ENCODE measurements at regions not wholly inside any gene's neighbourhood (a gene's known extent, or its start where the extent isn't known, plus 50 kb on each side); places are given as distances from the start of the nearest gene placed in this dataset.
"Not testable (repeated sequence)": the region's sequence is repeated elsewhere in the genome, so short reads cannot be mapped to it uniquely, and the experiment has no call there.

DNA sequence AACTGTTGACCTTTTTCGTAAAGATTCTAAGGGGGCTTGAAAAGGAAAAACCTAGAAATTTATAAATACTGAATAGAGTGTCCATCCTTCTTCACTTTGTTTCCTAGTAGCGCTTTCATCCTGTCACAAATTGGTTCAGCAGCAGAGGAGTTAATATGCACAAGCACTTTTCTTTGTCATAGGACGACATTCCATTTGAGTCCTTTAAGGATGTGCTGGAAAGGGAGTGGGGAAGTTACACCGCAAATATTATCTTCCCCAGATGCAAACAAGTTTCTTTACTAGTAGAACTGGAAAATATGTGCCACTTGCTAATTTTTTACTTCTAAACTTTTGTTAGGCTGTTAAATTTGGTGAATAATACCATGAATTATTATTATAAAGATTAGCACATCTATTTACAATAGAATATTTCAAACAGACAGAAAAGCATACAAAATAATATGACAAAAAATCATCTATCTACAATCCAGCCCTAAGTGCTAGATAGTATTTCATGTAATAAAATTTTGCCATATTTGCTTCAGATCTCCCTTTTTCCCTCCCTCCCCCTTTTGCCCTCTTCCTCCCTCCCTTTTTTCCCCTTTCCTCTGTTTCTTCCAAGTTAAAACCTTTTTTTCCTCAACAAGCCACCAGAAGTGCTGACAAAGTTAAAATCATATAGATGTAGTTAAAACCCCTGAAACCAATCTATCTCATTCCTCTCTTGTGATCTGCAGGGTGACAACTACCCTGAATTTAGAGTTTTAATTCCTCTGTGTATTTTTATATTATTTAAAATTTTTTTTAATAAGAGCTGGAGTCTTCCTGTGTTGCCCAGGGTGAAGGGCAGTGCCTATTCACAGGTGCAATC, 50.5 kb upstream of the MAP4K3 start:
- no peaks in the 10 kb centered on the region for H3K36me3 ChIP-seq (ENCODE audit: control insufficient read depth, insufficient read depth, low read length)
- no peak overlapping the region for H3K27ac ChIP-seq (ENCODE audit: low read depth, low read length)
- H3K4me3 ChIP-seq (ENCODE audit: low read depth, low read length): no peak overlapping the region
- DNase-seq (ENCODE audit: low read depth in 4 of 6, low spot score in 6 of 6): no peak
- WGBS (ENCODE audit: insufficient coverage): no CpG with 5 or more reads among the region's 4 CpGs
- no peaks in the 10 kb centered on the region for H3K27me3 ChIP-seq (ENCODE audit: control insufficient read depth, insufficient read depth, low read length)
- no peaks in the 10 kb centered on the region for H3K4me1 ChIP-seq (ENCODE audit: control insufficient read depth, insufficient read depth, low read length)
- H3K9me3 ChIP-seq (ENCODE audit: control insufficient read depth, insufficient read depth, low read length): no peaks in the 10 kb centered on the region

DNA sequence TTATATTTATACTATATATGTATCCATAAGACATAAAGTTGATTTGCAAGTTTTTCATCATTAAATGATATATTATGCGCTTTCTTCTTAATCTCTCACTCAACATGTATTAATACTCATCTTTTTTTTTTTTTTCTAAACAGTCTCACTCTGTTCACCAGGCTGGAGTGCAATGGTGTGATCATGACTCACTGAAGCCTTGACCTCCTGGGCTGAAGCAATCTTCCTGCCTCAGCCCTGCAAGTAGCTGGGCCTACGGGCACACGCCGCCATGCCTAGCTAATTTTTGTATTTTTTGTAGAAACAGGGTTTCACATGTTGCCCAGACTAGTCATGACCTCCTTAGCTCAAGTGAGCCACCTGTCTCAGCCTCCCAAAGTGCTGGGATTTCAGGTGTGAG, 51.4 kb upstream of the MAP4K3 start:
- 100% methylated on average over 2 of the region's 4 CpGs for WGBS (ENCODE audit: insufficient coverage)
- Histone ChIP-seq H3K4me3 (ENCODE audit: low read depth, low read length) (no peak overlapping the region), H3K27ac (ENCODE audit: low read depth, low read length) (no peak overlapping the region), H3K36me3 (ENCODE audit: control insufficient read depth, insufficient read depth, low read length) (no peaks in the 10 kb centered on the region), H3K27me3 (ENCODE audit: control insufficient read depth, insufficient read depth, low read length) (no peaks in the 10 kb centered on the region), H3K9me3 (ENCODE audit: control insufficient read depth, insufficient read depth, low read length) (no peaks in the 10 kb centered on the region), H3K4me1 (ENCODE audit: control insufficient read depth, insufficient read depth, low read length) (no peaks in the 10 kb centered on the region)
- DNase-seq (ENCODE audit: low read depth in 4 of 6, low spot score in 6 of 6): no peak

DNA sequence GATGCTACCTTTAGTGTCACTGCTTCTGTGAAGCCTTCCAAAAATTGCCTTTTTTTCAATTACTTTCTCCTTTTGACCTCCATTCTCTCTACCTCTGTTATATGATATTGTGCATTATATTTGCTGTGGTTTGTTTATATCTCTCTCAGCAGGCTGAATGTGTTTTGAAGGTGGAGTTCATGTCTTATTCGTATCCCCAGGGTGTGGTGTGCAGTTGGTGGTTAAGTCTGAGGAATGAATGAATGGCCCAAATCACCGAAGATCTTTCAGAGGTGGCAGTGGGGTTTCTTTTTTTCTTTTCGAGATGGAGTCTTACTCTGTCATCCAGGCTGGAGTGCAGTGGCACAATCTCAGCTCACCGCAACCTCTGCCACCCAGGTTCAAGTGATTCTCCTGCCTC, 53.5 kb upstream of the MAP4K3 start:
- H3K4me1 ChIP-seq (ENCODE audit: control insufficient read depth, insufficient read depth, low read length): peaks cover 6% of the 10 kb centered on the region
- no peak overlapping the region for H3K27ac ChIP-seq (ENCODE audit: low read depth, low read length)
- 92% methylated on average over 3 of the region's 4 CpGs for WGBS (ENCODE audit: insufficient coverage)
- H3K36me3 ChIP-seq (ENCODE audit: control insufficient read depth, insufficient read depth, low read length): no peaks in the 10 kb centered on the region
- no peaks in the 10 kb centered on the region for H3K27me3 ChIP-seq (ENCODE audit: control insufficient read depth, insufficient read depth, low read length)
- H3K4me3 ChIP-seq (ENCODE audit: low read depth, low read length): no peak overlapping the region
- DNase-seq (ENCODE audit: low read depth in 4 of 6, low spot score in 6 of 6): no peak
- no peaks in the 10 kb centered on the region for H3K9me3 ChIP-seq (ENCODE audit: control insufficient read depth, insufficient read depth, low read length)

DNA sequence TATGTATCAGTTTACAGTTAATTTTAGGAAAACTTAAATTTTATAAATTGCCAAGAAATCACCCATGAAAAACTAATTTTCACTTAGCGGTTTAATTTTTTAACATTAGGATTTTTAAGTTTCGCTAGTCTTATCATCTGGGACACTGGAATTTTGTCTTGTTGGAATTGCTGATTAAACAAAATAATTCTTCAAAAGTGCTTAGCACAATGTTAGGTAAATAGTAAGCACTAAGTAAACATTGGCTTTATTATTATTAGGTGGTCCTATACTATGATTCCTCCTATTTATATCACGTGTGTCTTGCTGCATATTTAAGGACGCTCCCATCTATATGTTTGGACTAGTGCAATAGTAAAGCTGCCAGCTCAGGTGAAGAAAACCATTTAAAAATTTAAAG, 54.6 kb upstream of the MAP4K3 start:
- Histone ChIP-seq H3K4me3 (ENCODE audit: low read depth, low read length) (no peak overlapping the region), H3K4me1 (ENCODE audit: control insufficient read depth, insufficient read depth, low read length) (peaks cover 6% of the 10 kb centered on the region), H3K27me3 (ENCODE audit: control insufficient read depth, insufficient read depth, low read length) (no peaks in the 10 kb centered on the region), H3K36me3 (ENCODE audit: control insufficient read depth, insufficient read depth, low read length) (no peaks in the 10 kb centered on the region), H3K27ac (ENCODE audit: low read depth, low read length) (no peak overlapping the region), H3K9me3 (ENCODE audit: control insufficient read depth, insufficient read depth, low read length) (no peaks in the 10 kb centered on the region)
- DNase-seq (ENCODE audit: low read depth in 4 of 6, low spot score in 6 of 6): no peak
- no CpG with 5 or more reads among the region's 4 CpGs for WGBS (ENCODE audit: insufficient coverage)

DNA sequence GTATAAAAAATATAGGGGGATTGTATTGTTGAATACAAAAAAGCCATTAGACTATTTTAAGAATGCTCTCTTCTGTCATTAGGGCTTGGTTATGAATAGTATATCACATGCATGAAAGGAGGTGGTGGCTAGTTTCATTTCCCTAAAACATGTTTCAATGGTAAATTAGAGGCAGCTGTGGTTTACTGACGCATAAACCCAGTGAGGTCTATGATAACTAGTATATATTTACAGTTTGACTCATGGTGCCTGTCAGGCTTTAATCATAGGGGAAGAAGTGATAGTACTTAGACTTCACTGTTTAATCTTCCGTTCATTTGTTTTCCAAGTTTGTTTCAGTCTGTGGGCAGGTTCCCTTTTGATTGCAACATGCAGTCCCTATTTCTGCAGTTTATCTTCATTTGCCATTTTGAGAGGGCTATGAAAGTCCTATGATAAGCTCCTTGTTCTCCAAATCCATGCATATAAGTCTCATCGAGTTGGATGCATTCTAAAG, 55.1 kb upstream of the MAP4K3 start:
- DNase-seq (ENCODE audit: low read depth in 4 of 6, low spot score in 6 of 6): no peak
- no peaks in the 10 kb centered on the region for H3K9me3 ChIP-seq (ENCODE audit: control insufficient read depth, insufficient read depth, low read length)
- no peak overlapping the region for H3K4me3 ChIP-seq (ENCODE audit: low read depth, low read length)
- WGBS (ENCODE audit: insufficient coverage): no CpG with 5 or more reads among the region's 3 CpGs
- no peaks in the 10 kb centered on the region for H3K36me3 ChIP-seq (ENCODE audit: control insufficient read depth, insufficient read depth, low read length)
- H3K27me3 ChIP-seq (ENCODE audit: control insufficient read depth, insufficient read depth, low read length): no peaks in the 10 kb centered on the region
- H3K27ac ChIP-seq (ENCODE audit: low read depth, low read length): no peak overlapping the region
- peaks cover 6% of the 10 kb centered on the region for H3K4me1 ChIP-seq (ENCODE audit: control insufficient read depth, insufficient read depth, low read length)

DNA sequence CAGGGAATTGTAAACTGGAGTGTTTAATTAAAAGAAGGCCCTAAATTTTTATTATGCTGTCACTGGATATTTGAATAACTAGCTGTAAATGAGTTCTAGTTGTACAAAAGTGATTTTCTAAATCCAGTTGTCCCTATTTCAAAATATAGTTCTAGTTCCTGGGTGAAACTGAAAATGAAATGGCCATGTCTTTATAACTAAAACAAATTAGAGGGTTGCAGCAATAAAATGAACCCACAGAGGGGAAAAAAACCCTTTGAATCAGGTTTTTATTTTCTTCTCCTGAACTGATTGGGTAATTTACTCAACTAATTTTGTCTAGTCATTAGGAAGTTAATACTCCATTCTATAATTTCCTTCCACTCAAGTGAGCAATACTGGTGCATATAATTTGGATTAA, 55.6 kb upstream of the MAP4K3 start:
- Histone ChIP-seq H3K4me1 (ENCODE audit: control insufficient read depth, insufficient read depth, low read length) (peaks cover 6% of the 10 kb centered on the region), H3K36me3 (ENCODE audit: control insufficient read depth, insufficient read depth, low read length) (no peaks in the 10 kb centered on the region), H3K27me3 (ENCODE audit: control insufficient read depth, insufficient read depth, low read length) (no peaks in the 10 kb centered on the region), H3K27ac (ENCODE audit: low read depth, low read length) (no peak overlapping the region), H3K4me3 (ENCODE audit: low read depth, low read length) (no peak overlapping the region), H3K9me3 (ENCODE audit: control insufficient read depth, insufficient read depth, low read length) (no peaks in the 10 kb centered on the region)
- DNase-seq (ENCODE audit: low read depth in 4 of 6, low spot score in 6 of 6): peak in 1 of 6 donors; percentile 87

DNA sequence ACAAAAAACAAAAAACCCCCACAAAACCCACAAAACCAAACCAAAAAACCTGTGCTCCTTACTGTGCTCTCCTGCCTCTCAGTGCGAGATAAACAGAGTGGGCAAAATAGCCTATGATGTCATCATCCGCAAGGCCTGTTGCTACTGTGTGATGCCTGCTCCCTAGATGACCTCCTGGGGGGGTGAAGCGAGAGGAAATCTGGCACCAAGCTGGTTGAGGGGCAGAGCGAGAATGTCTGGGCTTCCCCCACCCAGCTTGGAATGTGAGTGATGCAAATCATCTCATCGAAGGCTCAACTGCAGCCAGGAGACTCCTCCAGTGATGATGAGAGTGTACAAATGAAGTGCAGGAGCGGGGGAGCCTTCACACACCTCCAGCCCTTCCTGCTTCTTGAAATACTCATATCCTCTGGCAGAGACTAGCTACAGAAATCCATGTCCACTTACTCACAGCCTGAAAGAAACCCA, 57.7 kb upstream of the MAP4K3 start:
- H3K27ac ChIP-seq (ENCODE audit: low read depth, low read length): no peak overlapping the region
- no peaks in the 10 kb centered on the region for H3K36me3 ChIP-seq (ENCODE audit: control insufficient read depth, insufficient read depth, low read length)
- no peaks in the 10 kb centered on the region for H3K9me3 ChIP-seq (ENCODE audit: control insufficient read depth, insufficient read depth, low read length)
- H3K4me3 ChIP-seq (ENCODE audit: low read depth, low read length): no peak overlapping the region
- 70% methylated on average over 4 of the region's 6 CpGs for WGBS (ENCODE audit: insufficient coverage)
- H3K27me3 ChIP-seq (ENCODE audit: control insufficient read depth, insufficient read depth, low read length): no peaks in the 10 kb centered on the region
- H3K4me1 ChIP-seq (ENCODE audit: control insufficient read depth, insufficient read depth, low read length): peaks cover 6% of the 10 kb centered on the region
- DNase-seq (ENCODE audit: low read depth in 4 of 6, low spot score in 6 of 6): no peak

DNA sequence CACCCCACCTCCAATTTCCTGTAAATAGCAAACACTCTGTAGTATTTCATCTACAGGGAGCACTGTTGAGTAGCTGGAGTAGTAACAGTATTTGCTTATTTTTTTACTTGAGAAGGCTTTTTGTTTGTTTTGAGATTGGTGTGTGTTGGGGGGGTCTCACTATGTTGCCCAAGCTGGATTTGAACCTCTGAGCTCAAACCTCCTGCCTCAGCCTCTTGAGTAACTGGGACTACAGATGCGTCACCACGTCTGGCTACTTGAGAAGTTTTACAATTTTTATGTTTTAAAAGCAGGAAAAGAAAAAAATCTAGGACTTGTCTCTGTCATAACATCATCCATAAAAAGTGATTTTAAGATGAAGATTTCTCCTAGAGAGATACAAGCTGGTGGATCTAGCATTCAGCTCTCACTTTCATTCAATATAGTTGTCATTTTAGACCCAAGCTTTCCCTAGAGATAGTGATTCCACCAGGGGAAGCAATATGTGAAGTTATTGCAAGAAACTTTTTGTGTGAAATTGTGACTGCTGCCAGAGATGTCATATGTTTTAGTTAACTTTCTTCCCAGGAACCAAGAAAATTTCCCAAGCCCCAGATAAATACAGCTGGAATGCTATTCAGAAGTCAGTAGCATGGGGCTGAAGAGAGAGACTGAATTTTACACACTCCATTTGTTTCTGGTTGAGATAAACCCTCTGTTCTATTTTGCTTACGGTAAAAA, 60.2 kb upstream of the MAP4K3 start:
- peak in 1 of 6 donors; percentile 44 for DNase-seq (ENCODE audit: low read depth in 4 of 6, low spot score in 6 of 6)
- no peak overlapping the region for H3K4me3 ChIP-seq (ENCODE audit: low read depth, low read length)
- H3K27ac ChIP-seq (ENCODE audit: low read depth, low read length): no peak overlapping the region
- H3K9me3 ChIP-seq (ENCODE audit: control insufficient read depth, insufficient read depth, low read length): no peaks in the 10 kb centered on the region
- peaks cover 6% of the 10 kb centered on the region for H3K4me1 ChIP-seq (ENCODE audit: control insufficient read depth, insufficient read depth, low read length)
- no peaks in the 10 kb centered on the region for H3K27me3 ChIP-seq (ENCODE audit: control insufficient read depth, insufficient read depth, low read length)
- H3K36me3 ChIP-seq (ENCODE audit: control insufficient read depth, insufficient read depth, low read length): no peaks in the 10 kb centered on the region
- WGBS (ENCODE audit: insufficient coverage): 57% methylated on average over 1 of the region's 3 CpGs

DNA sequence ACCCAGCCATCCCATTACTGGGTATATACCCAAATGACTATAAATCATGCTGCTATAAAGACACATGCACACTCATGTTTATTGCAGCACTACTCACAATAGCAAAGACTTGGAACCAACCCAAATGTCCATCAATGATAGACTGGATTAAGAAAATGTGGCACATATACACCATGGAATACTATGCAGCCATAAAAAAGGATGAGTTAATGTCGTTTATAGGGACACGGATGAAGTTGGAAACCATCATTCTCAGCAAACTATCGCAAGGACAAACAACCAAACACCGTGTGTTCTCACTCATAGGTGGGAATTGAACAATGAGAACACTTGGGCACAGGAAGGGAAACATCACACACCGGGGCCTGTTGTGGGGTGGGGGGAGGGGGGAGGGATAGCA, 61.1 kb upstream of the MAP4K3 start:
- H3K9me3 ChIP-seq (ENCODE audit: control insufficient read depth, insufficient read depth, low read length); DNase-seq (ENCODE audit: low read depth in 4 of 6, low spot score in 6 of 6); H3K27ac ChIP-seq (ENCODE audit: low read depth, low read length); H3K36me3 ChIP-seq (ENCODE audit: control insufficient read depth, insufficient read depth, low read length); H3K27me3 ChIP-seq (ENCODE audit: control insufficient read depth, insufficient read depth, low read length); H3K4me3 ChIP-seq (ENCODE audit: low read depth, low read length); H3K4me1 ChIP-seq (ENCODE audit: control insufficient read depth, insufficient read depth, low read length): not testable (repeated sequence)
- WGBS (ENCODE audit: insufficient coverage): no CpG with 5 or more reads among the region's 5 CpGs

DNA sequence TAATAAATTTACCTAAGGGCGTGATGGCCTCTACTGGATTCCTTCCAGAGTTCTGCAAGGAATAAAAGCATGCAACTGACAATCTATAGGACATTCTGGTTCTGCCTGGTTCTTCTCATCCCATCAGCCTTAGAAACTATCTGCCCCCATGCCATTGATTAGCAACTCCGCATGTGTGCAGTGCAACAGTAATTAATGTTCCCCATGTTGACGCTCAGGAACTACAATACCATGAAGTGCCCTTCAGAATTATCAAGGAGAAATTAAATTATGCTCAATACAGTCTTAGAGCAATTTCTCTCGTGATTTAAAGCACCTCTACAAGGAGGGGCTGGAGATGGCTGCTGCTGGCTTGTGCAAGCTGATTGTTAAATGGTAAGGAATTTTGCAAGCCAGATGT, 61.7 kb upstream of the MAP4K3 start:
- Histone ChIP-seq H3K9me3 (ENCODE audit: control insufficient read depth, insufficient read depth, low read length) (no peaks in the 10 kb centered on the region), H3K27me3 (ENCODE audit: control insufficient read depth, insufficient read depth, low read length) (no peaks in the 10 kb centered on the region), H3K4me1 (ENCODE audit: control insufficient read depth, insufficient read depth, low read length) (peaks cover 6% of the 10 kb centered on the region), H3K4me3 (ENCODE audit: low read depth, low read length) (no peak overlapping the region), H3K27ac (ENCODE audit: low read depth, low read length) (no peak overlapping the region), H3K36me3 (ENCODE audit: control insufficient read depth, insufficient read depth, low read length) (no peaks in the 10 kb centered on the region)
- 92% methylated on average over 2 of the region's 4 CpGs for WGBS (ENCODE audit: insufficient coverage)
- DNase-seq (ENCODE audit: low read depth in 4 of 6, low spot score in 6 of 6): peak in 1 of 6 donors; percentile 74

Data from spinal cord (tissue), 9 donors.